ENCODE measurements at regions not wholly inside any gene's neighbourhood (a gene's known extent, or its start where the extent isn't known, plus 50 kb on each side); places are given as distances from the start of the nearest gene placed in this dataset.
A peak's percentile ranks its signal among the peaks of the same experiment; 100 is the strongest.

GRCh38 chr1:193846876-193847604, 660.6 kb upstream of the B3GALT2 start:
- peak; percentile 84 for DNase-seq

- DNase-seq, result no peak
Observed at GRCh38 chr1:193846411-193846810, 660.0 kb upstream of the B3GALT2 start.

DNA sequence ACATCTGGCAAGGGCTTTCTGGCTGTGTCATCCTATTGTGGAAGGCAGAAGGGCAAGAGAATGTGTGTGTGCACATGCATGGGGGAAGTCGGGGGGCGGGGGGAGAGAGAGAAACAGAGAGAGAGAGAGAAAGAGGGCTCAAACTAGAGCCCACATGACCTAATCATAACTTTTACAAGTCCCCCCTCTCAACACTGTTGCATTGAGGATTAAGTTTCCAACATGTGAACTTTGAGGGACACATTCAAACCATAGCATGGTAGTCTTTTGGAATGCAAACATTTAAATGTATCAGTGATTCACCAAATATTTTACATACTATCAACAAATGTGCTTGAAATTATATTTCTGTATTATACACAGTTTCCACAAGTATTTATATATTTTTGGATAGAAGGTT, 655.4 kb upstream of the B3GALT2 start:
- peak; percentile 61 for DNase-seq

DNA sequence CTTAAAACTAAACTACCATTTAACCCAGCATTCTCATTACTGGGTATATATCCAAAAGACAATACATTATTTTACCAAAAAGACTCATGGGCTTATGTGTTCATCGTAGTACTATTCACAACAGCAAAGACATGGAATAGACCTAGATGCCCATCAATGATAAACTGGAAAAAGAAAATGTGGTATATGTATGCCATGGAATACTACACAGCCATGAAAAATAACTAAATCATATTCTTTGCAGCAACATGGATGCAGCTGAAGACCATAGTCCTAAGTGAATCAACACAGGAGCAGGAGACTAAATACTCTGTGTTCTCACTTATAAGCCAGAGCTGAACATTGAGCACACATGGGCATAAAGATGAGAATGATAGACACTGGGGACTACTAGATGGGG, 645.1 kb upstream of the B3GALT2 start:
- no peak for DNase-seq

DNA sequence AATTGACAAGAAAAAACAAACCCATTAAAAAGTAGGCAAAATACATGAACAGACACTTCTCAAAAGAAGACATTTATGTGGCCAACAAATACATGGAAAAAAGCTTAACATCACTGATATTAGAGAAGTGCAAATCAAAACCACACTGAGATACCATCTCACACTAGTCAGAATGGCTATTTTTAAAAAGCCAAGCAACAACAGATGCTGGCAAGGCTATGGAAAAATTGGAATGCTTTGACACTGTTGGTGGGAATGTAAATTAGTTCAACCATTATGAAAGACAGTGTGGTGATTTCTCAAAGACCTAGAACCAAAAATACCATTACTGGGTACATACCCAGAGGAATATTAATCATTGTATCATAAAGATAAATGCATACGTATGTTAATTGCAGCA, 641.1 kb upstream of the B3GALT2 start:
- DNase-seq, result peak; percentile 22

- DNase-seq, result no peak
Observed at GRCh38 chr1:193819376-193819775, 633.0 kb upstream of the B3GALT2 start.

DNA sequence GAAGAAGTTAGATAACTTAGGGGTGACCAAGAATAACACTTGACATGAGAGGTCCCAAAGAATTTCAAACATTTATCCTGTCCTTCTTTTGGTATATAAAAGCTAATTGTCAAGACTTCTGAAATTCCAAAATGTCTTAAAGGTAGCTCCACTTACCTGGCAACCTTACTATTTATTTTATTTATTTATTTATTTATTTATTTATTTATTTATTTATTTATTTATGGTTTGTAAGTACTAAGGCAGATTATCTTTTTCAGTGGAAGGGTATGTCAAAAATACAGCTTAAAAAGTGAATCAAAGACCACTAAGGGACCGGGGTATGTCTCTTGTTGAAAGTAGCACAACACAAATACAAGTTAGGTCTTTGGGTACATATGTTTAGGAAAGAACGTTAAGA, 620.8 kb upstream of the B3GALT2 start:
- DNase-seq, result no peak

DNA sequence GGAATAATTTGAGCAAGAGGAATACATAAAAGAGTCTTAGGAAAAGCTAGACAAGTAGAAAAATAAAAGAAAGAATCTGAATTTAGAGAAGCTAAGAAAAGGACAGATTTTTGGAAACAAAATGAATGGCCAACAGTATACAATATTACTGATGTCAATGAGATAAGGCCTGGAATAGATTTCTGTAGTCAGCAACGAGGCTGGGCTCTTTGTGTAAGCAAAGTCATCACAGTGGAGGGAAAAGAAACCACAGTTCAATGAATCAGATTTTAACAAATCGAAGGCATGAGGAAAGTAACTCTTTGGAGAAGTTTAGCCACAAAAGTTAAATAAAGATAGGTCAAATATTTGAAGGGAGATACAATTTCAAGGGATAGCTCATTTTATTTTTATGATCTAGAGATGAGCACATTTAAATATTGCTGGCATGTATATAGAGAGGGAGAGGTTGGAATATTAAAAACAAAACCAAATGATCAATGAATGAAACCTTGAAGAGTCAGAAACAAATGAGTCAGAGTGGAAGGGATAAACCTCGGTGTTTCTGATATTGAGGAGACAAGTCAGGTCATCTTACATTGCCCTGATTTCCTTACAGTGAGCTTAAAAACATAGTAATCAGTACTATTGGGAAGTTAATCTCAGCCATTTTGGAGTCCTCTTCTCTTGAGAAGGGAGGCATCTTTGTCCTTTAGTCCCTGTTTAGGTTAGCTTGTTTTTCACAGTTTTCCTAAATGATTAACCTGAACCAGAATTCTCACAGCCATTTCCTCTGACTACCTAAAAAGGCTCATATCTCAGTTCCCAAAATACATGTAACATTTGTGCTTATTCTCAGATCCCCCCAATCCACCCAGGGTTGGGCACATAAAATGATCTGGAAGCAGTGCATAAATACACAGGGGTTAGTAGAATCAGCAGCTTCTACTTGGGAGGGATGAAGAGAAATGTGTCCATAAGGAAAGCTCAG, 620.0 kb upstream of the B3GALT2 start:
- DNase-seq, result no peak

- peak; percentile 55 for DNase-seq
Observed at GRCh38 chr1:193799948-193800690, 613.7 kb upstream of the B3GALT2 start.

DNA sequence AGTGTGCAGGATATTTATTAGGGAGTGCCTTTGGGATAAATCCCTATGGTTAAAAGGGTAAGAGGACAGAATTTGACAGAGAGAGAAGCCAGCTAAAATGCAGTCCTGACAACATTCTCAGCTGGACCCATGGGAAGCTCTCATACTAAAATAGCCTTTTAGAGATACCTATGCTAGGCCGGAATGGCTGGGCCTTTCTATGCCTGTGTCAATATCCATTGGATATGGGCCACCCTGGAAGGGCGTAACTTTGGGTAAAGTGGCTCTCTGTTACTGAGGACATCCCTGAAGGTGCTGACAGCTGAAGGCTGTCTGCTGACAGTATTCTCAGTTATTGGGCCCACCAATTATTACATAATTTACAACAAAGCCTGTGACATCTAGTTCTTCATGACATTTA, 613.0 kb upstream of the B3GALT2 start:
- DNase-seq, result no peak

DNA sequence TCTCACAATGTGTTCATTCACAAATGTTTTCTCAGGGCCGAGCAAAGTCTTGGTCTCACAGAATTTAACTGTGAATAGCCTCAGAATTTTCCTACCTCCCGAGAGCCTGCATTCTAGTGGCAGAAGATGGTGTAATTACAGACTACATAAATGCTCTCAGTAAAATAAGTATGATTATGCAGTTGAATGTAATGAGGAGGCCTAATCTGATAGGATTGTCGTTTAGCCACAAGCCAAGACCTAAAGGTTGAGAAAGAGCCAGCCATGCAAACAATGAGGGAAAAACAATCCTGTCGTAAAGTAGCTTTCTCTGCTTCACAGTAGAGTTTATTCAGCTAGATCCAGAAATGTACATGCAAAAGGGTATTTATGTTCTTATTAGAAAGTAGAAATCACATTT, 607.8 kb upstream of the B3GALT2 start:
- no peak for DNase-seq

DNA sequence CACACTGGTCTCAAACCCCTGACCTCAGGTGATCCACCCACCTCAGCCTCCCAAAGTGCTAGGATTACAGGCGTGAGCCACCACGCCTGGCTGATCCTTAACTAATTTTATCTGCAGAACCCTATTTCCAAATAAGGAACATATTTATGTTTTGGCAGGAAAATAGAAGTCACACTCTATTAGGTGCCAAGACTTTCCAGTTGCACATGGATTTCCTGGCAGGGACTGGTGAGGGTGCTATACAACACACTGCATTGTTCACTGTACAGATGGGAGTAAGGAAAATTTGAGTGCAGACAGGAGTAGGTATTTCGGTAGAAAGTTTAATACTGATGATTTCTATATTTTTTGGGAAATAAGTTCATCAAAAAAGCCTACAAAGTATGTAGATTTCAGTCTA, 605.3 kb upstream of the B3GALT2 start:
- no peak for DNase-seq

DNA sequence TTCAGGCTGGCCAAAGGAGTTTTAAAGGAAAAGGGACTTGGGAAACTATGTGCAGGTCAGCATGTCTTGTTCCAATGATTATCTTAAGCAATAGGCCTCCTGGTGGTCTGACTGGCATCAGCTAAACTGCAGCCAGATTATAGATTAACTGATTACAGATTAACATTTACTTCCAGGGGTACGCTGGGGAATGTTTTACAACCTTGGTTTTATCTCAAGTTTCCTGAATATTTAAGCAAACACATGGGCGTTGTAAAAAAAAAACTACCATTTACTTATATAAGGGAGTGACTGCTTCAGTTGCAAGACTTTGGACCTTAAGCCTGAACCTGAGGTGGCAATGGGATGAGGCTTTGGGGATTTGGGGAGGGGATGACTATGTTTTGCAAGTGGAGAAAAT, 600.6 kb upstream of the B3GALT2 start:
- no peak for DNase-seq

DNA sequence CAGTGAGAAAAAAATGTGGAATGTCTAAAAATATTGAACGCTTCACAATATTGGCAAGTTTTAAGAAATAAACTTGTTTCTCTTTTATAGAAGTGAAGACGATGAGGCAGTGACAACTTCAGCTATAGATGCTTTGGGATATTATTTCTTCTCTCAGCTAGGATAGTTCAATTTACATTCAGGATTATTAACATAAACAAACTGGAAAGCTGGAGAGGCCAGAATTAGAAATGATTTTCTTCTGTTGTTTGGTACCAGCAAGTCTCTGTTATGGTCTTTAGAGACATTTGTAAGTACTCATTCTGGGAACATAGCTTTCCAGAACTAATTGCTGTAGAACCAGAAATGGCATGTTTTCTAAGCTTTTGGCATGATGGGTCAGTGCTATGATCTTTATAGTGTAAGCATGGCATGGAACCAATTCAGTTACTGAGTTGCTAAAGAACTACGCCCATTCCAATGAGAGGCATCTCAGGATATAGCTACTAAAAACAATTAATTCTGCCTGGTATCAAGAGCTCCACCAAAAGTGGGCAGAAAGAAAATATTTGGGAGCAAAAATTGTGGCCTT, 599.5 kb upstream of the B3GALT2 start:
- DNase-seq, result no peak

DNA sequence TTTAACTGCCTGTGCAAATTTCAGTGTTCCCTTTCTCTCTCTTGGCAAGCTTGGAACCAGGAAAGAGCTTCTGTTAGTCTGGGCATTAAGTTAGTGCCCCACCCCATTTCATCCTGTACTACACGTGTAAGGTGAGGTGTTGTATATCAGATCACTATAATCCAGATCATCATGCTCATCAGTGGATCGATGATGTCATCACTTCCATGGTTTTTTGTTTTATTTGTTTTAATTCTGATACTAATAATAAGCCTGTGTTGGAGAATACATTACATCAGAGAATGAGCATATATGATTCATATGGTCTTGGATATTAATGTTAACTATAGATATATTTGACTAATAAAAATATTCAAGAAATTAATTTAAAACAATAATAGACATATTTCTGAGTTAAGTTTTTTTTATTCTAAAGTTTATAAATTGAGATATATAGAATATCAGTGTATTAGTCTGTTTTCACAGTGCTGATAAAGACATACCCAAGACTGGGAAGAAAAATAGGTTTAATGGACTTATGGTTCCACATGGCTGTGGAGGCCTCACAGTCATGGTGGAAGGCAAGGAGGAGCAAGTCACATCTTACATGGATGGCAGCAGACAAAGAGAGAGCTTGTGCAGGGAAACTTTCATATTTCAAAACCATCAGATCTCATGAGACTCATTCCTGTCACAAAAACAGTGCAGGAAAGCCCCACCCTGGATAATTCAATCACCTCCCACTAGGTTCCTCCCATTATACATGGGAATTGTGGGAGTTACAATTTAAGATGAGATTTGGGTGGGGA, 588.3 kb upstream of the B3GALT2 start:
- no peak for DNase-seq

DNA sequence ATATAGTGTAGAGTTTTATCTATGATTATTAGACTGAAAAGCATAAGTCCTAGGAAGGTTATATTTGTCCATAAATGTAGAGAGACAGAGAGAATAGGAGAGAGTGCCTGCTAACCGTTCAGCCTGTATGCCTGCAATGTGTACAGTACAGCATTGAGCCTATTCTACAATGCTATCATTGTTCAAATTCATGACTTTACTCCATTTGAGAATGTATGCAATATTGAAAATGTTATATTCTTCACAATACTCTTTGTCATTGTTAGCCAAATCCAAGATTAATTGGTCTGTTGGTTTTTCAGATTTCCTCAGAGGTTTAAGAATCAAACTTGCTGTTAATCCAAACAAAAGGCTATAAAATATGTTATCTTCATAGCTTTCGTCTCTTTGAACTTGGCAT, 585.2 kb upstream of the B3GALT2 start:
- no peak for DNase-seq

- DNase-seq, result peak; percentile 35
Observed at GRCh38 chr1:193769651-193770050, 583.2 kb upstream of the B3GALT2 start.

DNA sequence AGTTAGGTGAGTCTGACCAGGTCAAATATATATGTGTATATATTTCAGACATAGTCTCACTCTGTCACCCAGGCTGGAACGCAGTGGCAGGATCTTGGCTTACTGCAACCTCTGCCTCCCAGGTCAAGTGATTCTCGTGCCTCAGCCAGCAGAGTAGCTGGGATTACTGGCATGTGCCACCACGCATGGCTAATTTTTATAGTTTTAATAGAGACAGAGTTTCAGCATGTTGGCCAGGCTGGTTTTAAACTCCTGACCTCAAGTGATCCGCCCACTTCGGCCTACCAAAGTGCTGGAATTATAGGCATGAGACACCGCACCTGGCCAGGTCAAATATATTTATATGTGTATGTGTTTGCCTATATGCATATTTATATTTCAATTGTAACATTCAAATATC, 581.5 kb upstream of the B3GALT2 start:
- no peak for DNase-seq

GRCh38 chr1:193766329-193766728, 579.9 kb upstream of the B3GALT2 start:
- no peak for DNase-seq

- DNase-seq, result peak; percentile 41
Observed at GRCh38 chr1:193763266-193763665, 576.9 kb upstream of the B3GALT2 start.

DNA sequence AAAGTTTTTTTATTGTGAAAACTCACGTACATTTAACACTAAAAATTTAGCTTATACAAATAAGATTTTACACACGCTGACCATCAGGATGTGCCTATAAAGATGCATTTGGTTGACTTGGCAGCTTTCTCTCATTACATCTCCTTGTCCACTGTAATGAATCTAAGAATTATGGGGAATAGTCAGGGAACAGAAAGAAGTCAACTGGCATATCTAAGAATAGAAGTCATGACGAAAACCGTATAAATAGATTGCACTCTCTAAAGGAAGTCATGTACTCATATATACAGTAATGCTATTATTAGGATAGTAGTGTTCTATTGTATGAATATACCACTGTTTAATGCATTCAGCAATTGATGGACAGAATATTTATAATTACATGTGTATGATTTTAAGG, 575.8 kb upstream of the B3GALT2 start:
- no peak for DNase-seq

DNA sequence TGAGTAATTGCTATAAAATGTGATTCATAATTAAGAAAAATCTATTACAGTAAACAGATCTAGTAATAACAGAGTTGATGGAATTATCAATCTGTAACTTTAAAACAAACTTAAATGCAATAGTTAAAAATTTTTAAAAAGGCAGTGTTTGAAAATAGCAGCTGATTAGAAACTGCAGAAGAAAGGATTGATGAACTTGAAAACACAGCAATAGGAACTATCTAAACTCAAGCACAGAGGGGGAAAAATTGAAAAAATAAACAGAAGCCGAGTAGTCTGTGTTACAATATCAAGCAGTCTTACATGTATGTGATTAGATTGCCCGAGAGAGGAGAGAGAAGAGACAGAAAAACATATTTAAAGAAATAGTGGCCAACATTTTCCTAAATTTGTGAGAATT, 569.0 kb upstream of the B3GALT2 start:
- DNase-seq, result no peak

Measured in fibroblast of skin of abdomen (primary cell).